ENCODE measurements at regions not wholly inside any gene's neighbourhood (a gene's known extent, or its start where the extent isn't known, plus 50 kb on each side); places are given as distances from the start of the nearest gene placed in this dataset.

DNA sequence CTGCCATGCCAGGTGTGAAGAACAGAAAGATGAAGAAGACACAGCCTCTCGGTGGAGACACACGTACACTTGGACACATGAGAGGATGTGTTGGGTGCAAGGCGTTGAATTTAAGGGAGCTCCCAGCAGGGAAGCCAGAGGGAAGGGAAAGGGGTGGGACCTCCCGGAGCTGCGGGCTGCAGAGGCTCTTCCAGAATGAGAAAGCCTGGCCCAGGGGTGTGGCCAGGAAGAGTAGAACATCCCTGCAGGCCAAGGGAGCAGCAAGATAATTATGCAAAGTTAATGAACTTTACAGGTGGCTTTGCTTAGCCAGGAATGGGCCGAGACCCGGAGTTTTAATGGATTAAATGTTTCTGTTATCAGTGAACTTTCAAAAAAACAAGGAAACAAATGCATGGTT is 270.3 kb downstream of the KLF6 start:
- intact Hi-C loops (cut with micrococcal nuclease), result no loop called here
- 96% methylated on average over 5 of the region's 7 CpGs for WGBS (ENCODE audit: insufficient coverage)
- H3K4me1 Mint-ChIP-seq, result no peaks in the 10 kb centered on the region
- peaks cover 3% of the 10 kb centered on the region for H3K27me3 Mint-ChIP-seq
- TF ChIP-seq EZH2 (IDR thresholded peaks at IDR 0.05; ENCODE audit: borderline replicate concordance, insufficient read depth, low read depth, low read length, poor library complexity, severe bottlenecking), result no peak
- TF ChIP-seq, protein P1, sequence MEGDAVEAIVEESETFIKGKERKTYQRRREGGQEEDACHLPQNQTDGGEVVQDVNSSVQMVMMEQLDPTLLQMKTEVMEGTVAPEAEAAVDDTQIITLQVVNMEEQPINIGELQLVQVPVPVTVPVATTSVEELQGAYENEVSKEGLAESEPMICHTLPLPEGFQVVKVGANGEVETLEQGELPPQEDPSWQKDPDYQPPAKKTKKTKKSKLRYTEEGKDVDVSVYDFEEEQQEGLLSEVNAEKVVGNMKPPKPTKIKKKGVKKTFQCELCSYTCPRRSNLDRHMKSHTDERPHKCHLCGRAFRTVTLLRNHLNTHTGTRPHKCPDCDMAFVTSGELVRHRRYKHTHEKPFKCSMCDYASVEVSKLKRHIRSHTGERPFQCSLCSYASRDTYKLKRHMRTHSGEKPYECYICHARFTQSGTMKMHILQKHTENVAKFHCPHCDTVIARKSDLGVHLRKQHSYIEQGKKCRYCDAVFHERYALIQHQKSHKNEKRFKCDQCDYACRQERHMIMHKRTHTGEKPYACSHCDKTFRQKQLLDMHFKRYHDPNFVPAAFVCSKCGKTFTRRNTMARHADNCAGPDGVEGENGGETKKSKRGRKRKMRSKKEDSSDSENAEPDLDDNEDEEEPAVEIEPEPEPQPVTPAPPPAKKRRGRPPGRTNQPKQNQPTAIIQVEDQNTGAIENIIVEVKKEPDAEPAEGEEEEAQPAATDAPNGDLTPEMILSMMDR (IDR thresholded peaks at IDR 0.05), result no peak
- no peaks in the 10 kb centered on the region for H3K79me2 ChIP-seq (ENCODE audit: control insufficient read depth, insufficient read depth, low read length)
- no peak overlapping the region for H3K4me2 ChIP-seq (replicated peaks; ENCODE audit: low read depth, low read length, poor library complexity, severe bottlenecking)
- H3K9me3 Mint-ChIP-seq (ENCODE audit: insufficient read depth), result no peaks in the 10 kb centered on the region
- ChIA-PET POLR2A (no interaction called here), CTCF (interaction anchor here (0.7 kb wide), 1 partner anchor 1143 kb away, joined by 3 read pairs; no protein-coding TSS in a partner anchor)
- H4K20me1 ChIP-seq (ENCODE audit: control insufficient read depth, insufficient read depth, low read length, poor library complexity, severe bottlenecking), result no peaks in the 10 kb centered on the region
- H2AFZ ChIP-seq (ENCODE audit: insufficient read depth, low read depth, low read length, poor library complexity, severe bottlenecking), result no peak overlapping the region
- no peak for DNase-seq
- peaks cover 0 to 20% (median 0%) of the 10 kb centered on the region in 3 donors for H3K9me3 ChIP-seq (ENCODE audit: control extremely low read depth in 1 of 3, control insufficient read depth in 2 of 3, insufficient read depth in 1 of 3, low read length in 2 of 3)
- no peak overlapping the region for H3K27ac Mint-ChIP-seq
- H3K4me3 Mint-ChIP-seq, result no peak overlapping the region
- H3K27ac ChIP-seq (ENCODE audit: low read length in 2 of 2), result no peak overlapping the region
- ATAC-seq (ENCODE audit: low read depth), result no peak
- peaks cover 0 to 4% (median 0%) of the 10 kb centered on the region in 4 experiments for H3K27me3 ChIP-seq (replicated peaks in 1 of 4; ENCODE audit: control extremely low read depth in 1 of 4, control insufficient read depth in 3 of 4, insufficient read depth in 4 of 4, low read length in 3 of 4)
- H3K4me1 ChIP-seq (ENCODE audit: control insufficient read depth in 2 of 2, insufficient read depth in 2 of 2, low read length in 2 of 2), result no peaks in the 10 kb centered on the region
- H3K4me3 ChIP-seq (ENCODE audit: control extremely low read depth in 1 of 5, extremely low read depth in 1 of 5, insufficient read depth in 1 of 5, low read depth in 2 of 5, low read length in 4 of 5), result no peak overlapping the region
- no peak overlapping the region for H3K9ac ChIP-seq (ENCODE audit: low read length)
- no peaks in the 10 kb centered on the region for H3K36me3 ChIP-seq (replicated peaks in 1 of 2; ENCODE audit: control extremely low read depth in 1 of 2, control insufficient read depth in 1 of 2, extremely low read depth in 1 of 2, insufficient read depth in 2 of 2, low read length in 1 of 2)

GRCh38 chr10:3512263-3512662 is 272.7 kb downstream of the KLF6 start:
- no peaks in the 10 kb centered on the region for H3K36me3 ChIP-seq (replicated peaks in 1 of 2; ENCODE audit: control extremely low read depth in 1 of 2, control insufficient read depth in 1 of 2, extremely low read depth in 1 of 2, insufficient read depth in 2 of 2, low read length in 1 of 2)
- H3K27ac ChIP-seq (ENCODE audit: low read length in 2 of 2), result no peak overlapping the region
- H3K4me3 Mint-ChIP-seq, result no peak overlapping the region
- H3K9me3 ChIP-seq (ENCODE audit: control extremely low read depth in 1 of 3, control insufficient read depth in 2 of 3, insufficient read depth in 1 of 3, low read length in 2 of 3), result peaks cover 0 to 16% (median 0%) of the 10 kb centered on the region in 3 donors
- H3K4me1 Mint-ChIP-seq, result no peaks in the 10 kb centered on the region
- DNase-seq, result no peak
- H3K4me1 ChIP-seq (ENCODE audit: control insufficient read depth in 2 of 2, insufficient read depth in 2 of 2, low read length in 2 of 2), result no peaks in the 10 kb centered on the region
- H3K9ac ChIP-seq (ENCODE audit: low read length), result no peak overlapping the region
- WGBS (ENCODE audit: insufficient coverage), result 83% methylated on average over 5 of the region's 8 CpGs
- no peak overlapping the region for H3K27ac Mint-ChIP-seq
- H3K9me3 Mint-ChIP-seq (ENCODE audit: insufficient read depth), result no peaks in the 10 kb centered on the region
- peaks cover 3% of the 10 kb centered on the region for H3K27me3 Mint-ChIP-seq
- H2AFZ ChIP-seq (ENCODE audit: insufficient read depth, low read depth, low read length, poor library complexity, severe bottlenecking), result no peak overlapping the region
- intact Hi-C loops (cut with micrococcal nuclease), result no loop called here
- H3K27me3 ChIP-seq (replicated peaks in 1 of 4; ENCODE audit: control extremely low read depth in 1 of 4, control insufficient read depth in 3 of 4, insufficient read depth in 4 of 4, low read length in 3 of 4), result peaks cover 0 to 4% (median 0%) of the 10 kb centered on the region in 4 experiments
- TF ChIP-seq, protein P1 (IDR thresholded peaks at IDR 0.05), result no peak
- TF ChIP-seq EZH2 (IDR thresholded peaks at IDR 0.05; ENCODE audit: borderline replicate concordance, insufficient read depth, low read depth, low read length, poor library complexity, severe bottlenecking), result no peak
- ATAC-seq (ENCODE audit: low read depth), result no peak
- POLR2A ChIA-PET, result no interaction called here
- no peaks in the 10 kb centered on the region for H4K20me1 ChIP-seq (ENCODE audit: control insufficient read depth, insufficient read depth, low read length, poor library complexity, severe bottlenecking)
- CTCF ChIA-PET, result interaction anchor here (0.7 kb wide), 1 partner anchor 548 kb away, joined by 3 read pairs; no protein-coding TSS in a partner anchor
- H3K4me3 ChIP-seq (ENCODE audit: control extremely low read depth in 1 of 5, extremely low read depth in 1 of 5, insufficient read depth in 1 of 5, low read depth in 2 of 5, low read length in 4 of 5), result no peak overlapping the region
- no peak overlapping the region for H3K4me2 ChIP-seq (replicated peaks; ENCODE audit: low read depth, low read length, poor library complexity, severe bottlenecking)
- no peaks in the 10 kb centered on the region for H3K79me2 ChIP-seq (ENCODE audit: control insufficient read depth, insufficient read depth, low read length)

Measured in B cell (primary cell).